ENCODE measurements at regions not wholly inside any gene's neighbourhood (a gene's known extent, or its start where the extent isn't known, plus 50 kb on each side); places are given as distances from the start of the nearest gene placed in this dataset.

- H3K79me2 ChIP-seq (ENCODE audit: control insufficient read depth, insufficient read depth, low read length): no peaks in the 10 kb centered on the region
- TF ChIP-seq BMI1 (IDR thresholded peaks at IDR 0.05; ENCODE audit: borderline replicate concordance) (no peak), NFYA (IDR thresholded peaks at IDR 0.05; ENCODE audit: borderline replicate concordance, low read depth, low read length) (no peak), MEF2B (IDR thresholded peaks at IDR 0.05; ENCODE audit: partially characterized antibody, poor library complexity, severe bottlenecking) (no peak), IRF4 (IDR thresholded peaks at IDR 0.05; ENCODE audit: low read depth, low read length) (no peak), STAT1 (conservative IDR thresholded peaks at IDR 0.05) (no peak), NBN (IDR thresholded peaks at IDR 0.05) (no peak), RUNX3 (IDR thresholded peaks at IDR 0.05; ENCODE audit: low read length) (no peak), SREBF2 (IDR thresholded peaks at IDR 0.05; ENCODE audit: low read length) (no peak), NR2C2 (IDR thresholded peaks at IDR 0.05; ENCODE audit: borderline replicate concordance, control insufficient read depth, insufficient read length, low read depth) (no peak), SP1 (IDR thresholded peaks at IDR 0.05; ENCODE audit: low read depth, low read length) (no peak), STAT3 (IDR thresholded peaks at IDR 0.05; ENCODE audit: low read depth, low read length) (no peak)
- TF ChIP-seq, protein P1, sequence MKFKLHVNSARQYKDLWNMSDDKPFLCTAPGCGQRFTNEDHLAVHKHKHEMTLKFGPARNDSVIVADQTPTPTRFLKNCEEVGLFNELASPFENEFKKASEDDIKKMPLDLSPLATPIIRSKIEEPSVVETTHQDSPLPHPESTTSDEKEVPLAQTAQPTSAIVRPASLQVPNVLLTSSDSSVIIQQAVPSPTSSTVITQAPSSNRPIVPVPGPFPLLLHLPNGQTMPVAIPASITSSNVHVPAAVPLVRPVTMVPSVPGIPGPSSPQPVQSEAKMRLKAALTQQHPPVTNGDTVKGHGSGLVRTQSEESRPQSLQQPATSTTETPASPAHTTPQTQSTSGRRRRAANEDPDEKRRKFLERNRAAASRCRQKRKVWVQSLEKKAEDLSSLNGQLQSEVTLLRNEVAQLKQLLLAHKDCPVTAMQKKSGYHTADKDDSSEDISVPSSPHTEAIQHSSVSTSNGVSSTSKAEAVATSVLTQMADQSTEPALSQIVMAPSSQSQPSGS (IDR thresholded peaks at IDR 0.05; ENCODE audit: low read length): no peak
- TF ChIP-seq, protein P2, sequence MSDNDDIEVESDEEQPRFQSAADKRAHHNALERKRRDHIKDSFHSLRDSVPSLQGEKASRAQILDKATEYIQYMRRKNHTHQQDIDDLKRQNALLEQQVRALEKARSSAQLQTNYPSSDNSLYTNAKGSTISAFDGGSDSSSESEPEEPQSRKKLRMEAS (IDR thresholded peaks at IDR 0.05; ENCODE audit: low read depth, low read length): no peak
- CTCF ChIA-PET: no interaction called here
- no peak overlapping the region for H3K27ac ChIP-seq (ENCODE audit: control insufficient read depth, insufficient read depth)
- FAIRE-seq: no peak
- no peak for DNase-seq (ENCODE audit: low read depth, low spot score)
- intact Hi-C loops (cut with micrococcal nuclease; ENCODE audit: unreplicated experiment) (no loop called here), in situ Hi-C loops (cut with MboI) (no loop called here)
- no peaks in the 10 kb centered on the region for H3K4me1 ChIP-seq (ENCODE audit: control insufficient read depth, insufficient read depth, low read length)
- no peak overlapping the region for H3K4me3 ChIP-seq
- no TSS peak for BruUV-seq (replicated peaks)
- no peak overlapping the region for H3K4me2 ChIP-seq (ENCODE audit: control insufficient read depth, insufficient read depth)
- ATAC-seq: no peak
- no peaks in the 10 kb centered on the region for H3K27me3 ChIP-seq (replicated peaks in 1 of 2; ENCODE audit: control insufficient read depth in 2 of 2, insufficient read depth in 2 of 2, low read length in 1 of 2)
- 27% methylated on average over 4 of the region's 4 CpGs for WGBS (ENCODE audit: insufficient coverage, insufficient replicate concordance, low lambda C conversion rate, missing lambda C conversion rate)
- H4K20me1 ChIP-seq (ENCODE audit: control insufficient read depth, insufficient read depth): no peaks in the 10 kb centered on the region
- SMC1A ChIA-PET (ENCODE audit: uncharacterized antibody, unreplicated experiment): no interaction called here
- no peak overlapping the region for H2AFZ ChIP-seq (ENCODE audit: control insufficient read depth, low read depth, low read length)
- RAD21 ChIA-PET (ENCODE audit: unreplicated experiment): no interaction called here
- POLR2A ChIA-PET: no interaction called here
- no peak overlapping the region for H3K9ac ChIP-seq (ENCODE audit: control insufficient read depth, insufficient read depth, low read length)
- no peaks in the 10 kb centered on the region for H3K9me3 ChIP-seq (replicated peaks; ENCODE audit: control insufficient read depth, insufficient read depth, low read length)
- H3K36me3 ChIP-seq (ENCODE audit: control insufficient read depth in 2 of 2, insufficient read depth in 2 of 2, low read length in 1 of 2): no peaks in the 10 kb centered on the region
Measured at GRCh38 chr10:57874810-57875209, 392.9 kb downstream of the IPMK start.

Measured in GM12878 (cell line).